ENCODE measurements at regions not wholly inside any gene's neighbourhood (a gene's known extent, or its start where the extent isn't known, plus 50 kb on each side); places are given as distances from the start of the nearest gene placed in this dataset.
A peak's percentile ranks its signal among the peaks of the same experiment; 100 is the strongest.

DNA sequence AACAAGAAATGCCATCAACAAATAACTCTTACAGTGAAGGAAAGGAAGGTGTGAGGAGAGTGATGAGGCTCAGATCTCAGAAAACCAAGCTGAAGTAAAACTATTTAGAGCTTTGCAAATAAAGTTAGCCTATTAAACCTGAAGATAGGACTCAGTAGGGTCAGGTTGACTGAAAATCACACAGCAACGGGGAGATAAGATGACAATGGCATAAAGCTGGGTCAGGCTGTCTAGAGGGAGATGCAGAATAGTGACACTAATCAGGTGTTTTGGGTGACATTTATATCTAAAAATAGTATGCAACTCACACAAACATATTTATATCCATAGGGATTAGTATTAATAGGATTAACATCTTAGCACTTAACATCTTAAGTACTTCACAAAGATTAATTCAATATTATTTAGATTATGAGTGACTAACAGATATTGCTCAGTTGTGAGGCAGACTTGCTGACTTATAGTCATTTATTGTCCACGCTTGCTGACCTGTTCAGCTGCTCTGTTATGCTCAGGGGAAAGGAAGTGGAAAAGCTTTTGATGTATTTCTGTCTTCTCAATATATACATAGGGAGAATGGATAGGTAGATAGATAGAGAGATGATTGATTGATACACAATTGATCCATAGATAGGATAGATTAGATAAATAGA lies 130.7 kb upstream of the GUCY1A1 start:
- H3K4me3 ChIP-seq (replicated peaks in 1 of 2; ENCODE audit: low read depth in 2 of 2, low read length in 2 of 2), result no peak overlapping the region
- TF ChIP-seq, protein P1, sequence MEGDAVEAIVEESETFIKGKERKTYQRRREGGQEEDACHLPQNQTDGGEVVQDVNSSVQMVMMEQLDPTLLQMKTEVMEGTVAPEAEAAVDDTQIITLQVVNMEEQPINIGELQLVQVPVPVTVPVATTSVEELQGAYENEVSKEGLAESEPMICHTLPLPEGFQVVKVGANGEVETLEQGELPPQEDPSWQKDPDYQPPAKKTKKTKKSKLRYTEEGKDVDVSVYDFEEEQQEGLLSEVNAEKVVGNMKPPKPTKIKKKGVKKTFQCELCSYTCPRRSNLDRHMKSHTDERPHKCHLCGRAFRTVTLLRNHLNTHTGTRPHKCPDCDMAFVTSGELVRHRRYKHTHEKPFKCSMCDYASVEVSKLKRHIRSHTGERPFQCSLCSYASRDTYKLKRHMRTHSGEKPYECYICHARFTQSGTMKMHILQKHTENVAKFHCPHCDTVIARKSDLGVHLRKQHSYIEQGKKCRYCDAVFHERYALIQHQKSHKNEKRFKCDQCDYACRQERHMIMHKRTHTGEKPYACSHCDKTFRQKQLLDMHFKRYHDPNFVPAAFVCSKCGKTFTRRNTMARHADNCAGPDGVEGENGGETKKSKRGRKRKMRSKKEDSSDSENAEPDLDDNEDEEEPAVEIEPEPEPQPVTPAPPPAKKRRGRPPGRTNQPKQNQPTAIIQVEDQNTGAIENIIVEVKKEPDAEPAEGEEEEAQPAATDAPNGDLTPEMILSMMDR (IDR thresholded peaks at IDR 0.05; ENCODE audit: low read depth, low read length), result no peak
- no peak for DNase-seq (ENCODE audit: low read depth in 2 of 2)

DNA sequence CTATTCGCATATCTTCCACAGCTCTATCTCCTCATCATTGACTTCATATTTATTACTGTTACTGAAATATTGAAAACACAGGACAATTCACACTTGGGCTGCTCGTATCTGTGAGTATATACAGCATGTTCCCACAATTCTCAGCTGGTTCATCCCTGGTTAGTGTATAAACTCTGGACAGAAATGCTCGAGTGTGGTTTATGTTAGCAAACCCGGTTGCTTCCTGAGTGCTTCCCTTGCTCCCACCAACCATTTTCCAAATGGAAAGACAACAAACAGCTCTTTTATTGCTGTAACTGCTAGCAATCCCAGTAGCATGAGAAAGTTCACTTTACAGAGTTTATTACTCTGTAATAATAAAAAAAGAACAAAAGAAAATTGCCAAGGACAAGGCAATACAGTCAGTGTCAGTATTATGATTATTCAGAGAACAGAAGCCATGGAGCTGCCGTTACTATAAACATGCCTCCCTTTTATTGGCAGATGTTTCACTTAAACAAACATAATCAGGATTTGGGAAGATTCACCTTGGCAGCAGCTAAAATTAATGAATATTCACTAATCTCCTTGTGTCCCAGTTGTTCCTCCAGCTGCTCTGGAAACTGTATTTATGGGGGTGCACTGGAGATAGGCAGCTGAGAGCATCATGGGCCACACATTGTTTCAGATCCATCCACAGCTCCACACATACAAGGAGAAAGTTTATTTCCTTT lies 134.1 kb upstream of the GUCY1A1 start:
- TF ChIP-seq, protein P1 (IDR thresholded peaks at IDR 0.05; ENCODE audit: low read depth, low read length), result no peak
- DNase-seq (ENCODE audit: low read depth in 2 of 2), result no peak
- H3K4me3 ChIP-seq (replicated peaks in 1 of 2; ENCODE audit: low read depth in 2 of 2, low read length in 2 of 2), result no peak overlapping the region

DNA sequence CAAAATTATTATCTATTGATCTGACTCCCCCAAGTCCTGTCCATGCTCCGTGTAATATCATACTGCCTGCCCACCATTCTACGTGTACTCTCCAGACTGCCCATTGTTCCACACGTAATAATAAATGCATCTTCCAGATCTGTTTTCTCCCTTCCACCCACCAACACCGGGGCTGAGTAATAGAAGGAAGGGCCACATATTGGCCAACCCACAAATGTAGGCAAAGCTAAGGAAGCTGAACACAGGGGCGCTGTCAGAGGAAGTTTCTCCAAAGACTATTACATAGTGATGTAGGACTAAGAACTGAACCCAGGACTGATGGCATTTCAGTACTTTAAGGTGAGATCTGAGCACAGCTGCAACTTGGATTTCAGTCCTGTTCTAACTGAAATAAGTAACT lies 135.8 kb upstream of the GUCY1A1 start:
- H3K4me3 ChIP-seq (replicated peaks in 1 of 2; ENCODE audit: low read depth in 2 of 2, low read length in 2 of 2), result no peak overlapping the region
- no peak for DNase-seq (ENCODE audit: low read depth in 2 of 2)
- TF ChIP-seq, protein P1 (IDR thresholded peaks at IDR 0.05; ENCODE audit: low read depth, low read length), result no peak

DNA sequence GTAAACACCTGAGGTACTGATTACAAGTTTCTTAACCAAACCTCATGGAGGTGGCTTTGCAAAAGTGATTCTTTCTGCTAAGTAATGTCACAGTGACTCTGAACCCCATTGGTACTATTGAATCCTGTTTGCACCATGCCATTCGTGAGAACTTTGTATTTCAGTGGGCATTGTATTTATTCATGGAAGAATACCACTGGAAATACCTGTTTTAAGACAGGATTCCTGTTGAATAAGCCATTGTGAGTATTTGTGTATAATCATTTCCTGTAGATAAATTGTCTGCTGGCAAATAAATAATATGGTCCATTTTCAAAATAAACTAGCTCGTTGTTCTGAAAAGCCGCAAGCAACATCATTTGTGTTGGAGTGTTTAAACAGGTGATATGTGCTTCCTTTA lies 136.4 kb upstream of the GUCY1A1 start:
- H3K4me3 ChIP-seq (replicated peaks in 1 of 2; ENCODE audit: low read depth in 2 of 2, low read length in 2 of 2), result no peak overlapping the region
- TF ChIP-seq, protein P1 (IDR thresholded peaks at IDR 0.05; ENCODE audit: low read depth, low read length), result no peak
- no peak for DNase-seq (ENCODE audit: low read depth in 2 of 2)

- no peak for DNase-seq (ENCODE audit: low read depth in 2 of 2)
- no peak overlapping the region for H3K4me3 ChIP-seq (replicated peaks in 1 of 2; ENCODE audit: low read depth in 2 of 2, low read length in 2 of 2)
- TF ChIP-seq, protein P1 (IDR thresholded peaks at IDR 0.05; ENCODE audit: low read depth, low read length), result no peak
These were observed 136.9 kb upstream of the GUCY1A1 start for GRCh38 chr4:155529716-155530115.

DNA sequence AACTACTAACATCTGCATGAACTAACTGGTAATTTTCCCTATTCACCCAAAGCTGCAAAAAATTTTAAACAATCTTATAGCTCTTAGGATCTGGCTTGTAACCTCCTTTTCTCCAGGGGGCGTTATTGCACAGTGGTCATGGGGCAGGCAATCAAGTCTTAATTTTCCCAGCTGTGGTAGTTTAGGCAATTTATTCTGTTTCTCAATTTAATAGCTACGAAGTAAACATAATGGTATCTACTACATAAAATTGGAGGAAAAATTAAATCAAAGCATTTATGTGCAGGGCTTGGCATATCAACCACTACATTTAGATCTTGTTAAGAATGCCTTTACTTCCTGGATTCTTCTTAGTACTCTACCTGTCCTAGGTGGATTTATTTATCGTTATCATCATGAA lies 137.4 kb upstream of the GUCY1A1 start:
- TF ChIP-seq, protein P1 (IDR thresholded peaks at IDR 0.05; ENCODE audit: low read depth, low read length), result peak; percentile 10
- no peak overlapping the region for H3K4me3 ChIP-seq (replicated peaks in 1 of 2; ENCODE audit: low read depth in 2 of 2, low read length in 2 of 2)
- DNase-seq (ENCODE audit: low read depth in 2 of 2), result peak; percentile 45 to 66
